Hepatocyte (in vitro differentiated cells): ENCODE measurements at regions not wholly inside any gene's neighbourhood (a gene's known extent, or its start where the extent isn't known, plus 50 kb on each side); places are given as distances from the start of the nearest gene placed in this dataset.

Experiments used
- CTCF ChIP-seq: fragments of 200-600 bp; sonication (generic); IDR thresholded peaks from 2 replicates; pipeline ENCODE4 v1.5.1; 2016; ENCODE audit warnings: antibody characterized with exemption, mild to moderate bottlenecking; ENCODE audit not compliant: poor library complexity
- EZH2phosphoT487 ChIP-seq: fragments of 200-600 bp; sonication (generic); IDR thresholded peaks from one replicate; pipeline ENCODE4 v1.6.1; 2018; ENCODE audit warnings: antibody characterized with exemption, mild to moderate bottlenecking, low read depth, moderate library complexity; ENCODE audit not compliant: unreplicated experiment, severe bottlenecking

DNA sequence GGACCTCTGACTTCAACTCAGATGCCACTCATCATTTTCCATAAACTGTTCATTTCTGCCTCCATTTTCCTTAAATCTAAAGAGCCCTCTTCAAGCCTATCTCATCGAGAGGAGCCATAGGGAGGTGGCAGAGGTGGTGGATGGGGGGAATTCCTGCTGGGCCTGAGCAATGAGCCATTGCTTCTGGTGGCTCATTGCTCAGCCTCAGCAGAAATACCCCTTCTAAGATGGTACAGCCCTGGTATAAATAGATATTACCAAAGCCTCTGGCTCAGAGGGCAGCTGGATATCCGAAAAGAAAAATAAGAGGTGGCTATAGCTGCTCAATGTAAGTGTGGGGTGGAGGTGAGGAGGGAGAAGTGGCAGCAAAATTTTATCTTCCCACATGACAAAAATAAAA, 313.5 kb downstream of the CAAP1 start:
- TF ChIP-seq CTCF, result no peak
- TF ChIP-seq EZH2phosphoT487, result no peak
